Bronchial epithelial cell (primary cell): ENCODE measurements at regions not wholly inside any gene's neighbourhood (a gene's known extent, or its start where the extent isn't known, plus 50 kb on each side); places are given as distances from the start of the nearest gene placed in this dataset.
"Not testable (repeated sequence)": the region's sequence is repeated elsewhere in the genome, so short reads cannot be mapped to it uniquely, and the experiment has no call there.

ENCODE experiments used
- DNase-seq: peaks from one replicate; pipeline ENCODE4 v3.0.0-alpha.2; 2010; ENCODE audit warnings: low read depth
- FAIRE-seq: peaks from 2 replicates; lab custom pipeline; 2011; peaks lifted over from hg19 to GRCh38; lab: Jason Lieb, UNC
- H3K27me3 ChIP-seq: 2 replicates; pipeline ENCODE4 v1.5.1; 2011; ENCODE audit warnings: low read length; ENCODE audit not compliant: control insufficient read depth, insufficient read depth
- H3K36me3 ChIP-seq: 2 replicates; pipeline ENCODE4 v1.5.1; 2011; ENCODE audit warnings: low read length; ENCODE audit not compliant: control insufficient read depth, insufficient read depth
- H3K4me3 ChIP-seq: 2 replicates; pipeline ENCODE4 v1.5.1; 2011; ENCODE audit warnings: mild to moderate bottlenecking, low read depth, low read length, control low read depth
- CTCF ChIP-seq: IDR thresholded peaks from 2 replicates; pipeline ENCODE4 v1.5.1; 2011; ENCODE audit warnings: mild to moderate bottlenecking, moderate library complexity, low read length, control low read depth, inconsistent platforms; ENCODE audit not compliant: insufficient read depth, severe bottlenecking

- TF ChIP-seq CTCF: no peak
- no peaks in the 10 kb centered on the region for H3K27me3 ChIP-seq
- no peaks in the 10 kb centered on the region for H3K36me3 ChIP-seq
- no peak for DNase-seq
- H3K4me3 ChIP-seq: no peak overlapping the region
- no peak for FAIRE-seq
Observed at GRCh38 chr2:76154981-76155380, 444.3 kb upstream of the GCFC2 start.

- FAIRE-seq (no peak), DNase-seq (no peak)
- Histone ChIP-seq H3K4me3 (no peak overlapping the region), H3K27me3 (no peaks in the 10 kb centered on the region), H3K36me3 (no peaks in the 10 kb centered on the region)
- no peak for TF ChIP-seq CTCF
Observed at GRCh38 chr2:76149846-76150245, 439.1 kb upstream of the GCFC2 start.

- not testable (repeated sequence) for H3K4me3 ChIP-seq, FAIRE-seq, H3K27me3 ChIP-seq, H3K36me3 ChIP-seq, DNase-seq
Observed at GRCh38 chr2:76139303-76139702, 428.6 kb upstream of the GCFC2 start.

GRCh38 chr2:76128622-76129021 is 417.9 kb upstream of the GCFC2 start:
- Histone ChIP-seq H3K36me3 (no peaks in the 10 kb centered on the region), H3K27me3 (no peaks in the 10 kb centered on the region), H3K4me3 (no peak overlapping the region)
- DNase-seq: no peak
- no peak for TF ChIP-seq CTCF
- FAIRE-seq: no peak

GRCh38 chr2:76120176-76120575 is 409.5 kb upstream of the GCFC2 start:
- no peak for FAIRE-seq
- H3K4me3 ChIP-seq: no peak overlapping the region
- TF ChIP-seq CTCF: no peak
- no peaks in the 10 kb centered on the region for H3K27me3 ChIP-seq
- no peak for DNase-seq
- H3K36me3 ChIP-seq: no peaks in the 10 kb centered on the region

GRCh38 chr2:76089683-76090082 is 379.0 kb upstream of the GCFC2 start:
- FAIRE-seq: no peak
- DNase-seq: no peak
- Histone ChIP-seq H3K36me3 (no peaks in the 10 kb centered on the region), H3K4me3 (no peak overlapping the region), H3K27me3 (no peaks in the 10 kb centered on the region)
- TF ChIP-seq CTCF: no peak
